Transverse colon (tissue), 4 donors: ENCODE measurements at regions not wholly inside any gene's neighbourhood (a gene's known extent, or its start where the extent isn't known, plus 50 kb on each side); places are given as distances from the start of the nearest gene placed in this dataset.
"Not testable (repeated sequence)": the region's sequence is repeated elsewhere in the genome, so short reads cannot be mapped to it uniquely, and the experiment has no call there.

Source experiments
- DNase-seq: peaks from one replicate; pipeline ENCODE4 v3.0.0-alpha.2; 2019
- H3K27ac ChIP-seq, 4 donors: fragments of 200-600 bp; sonication (generic); 2 replicates each; pipeline ENCODE4 v1.5.1; 2016 to 2018; ENCODE audit warnings: inconsistent platforms in 4 of 4
- H3K27me3 ChIP-seq: fragments of 200-600 bp; sonication (generic); 2 replicates; pipeline ENCODE4 v1.5.1; 2017; ENCODE audit warnings: inconsistent platforms
- H3K36me3 ChIP-seq, 4 donors: fragments of 200-600 bp; sonication (generic); 2 replicates each; pipeline ENCODE4 v1.5.1; 2017 to 2019; ENCODE audit warnings: inconsistent platforms in 4 of 4
- H3K4me1 ChIP-seq, 4 donors: fragments of 200-600 bp; sonication (generic); 2 replicates each; pipeline ENCODE4 v1.5.1; 2017 to 2020; ENCODE audit warnings: inconsistent platforms in 4 of 4
- H3K4me3 ChIP-seq, 4 donors: fragments of 200-600 bp; sonication (generic); 1 replicate in 1 of 4; 2 replicates in 3 of 4; pipeline versions ENCODE4 v1.5.1 to v1.6.1; 2017 to 2019; ENCODE audit warnings: inconsistent platforms in 4 of 4
- H3K9me3 ChIP-seq, 2 donors: fragments of 200-600 bp; sonication (generic); 2 replicates each; pipeline ENCODE4 v1.5.1; 2017 to 2019; ENCODE audit warnings: inconsistent platforms in 2 of 2
- EP300 ChIP-seq: sonication (generic); formaldehyde crosslinking; IDR thresholded peaks from one replicate; pipeline ENCODE4 v1.6.1; 2017; ENCODE audit warnings: antibody characterized with exemption, low read depth
- POLR2A ChIP-seq: fragments of 450-650 bp; IDR thresholded peaks from one replicate; pipeline ENCODE4 v1.6.1; 2016; ENCODE audit warnings: antibody characterized with exemption, mild to moderate bottlenecking, moderate library complexity
- POLR2AphosphoS5 ChIP-seq, 3 donors: sonication (generic); formaldehyde crosslinking; IDR thresholded peaks; one replicate each; pipeline ENCODE4 v1.6.1; 2016; ENCODE audit warnings: antibody characterized with exemption in 3 of 3
- WGBS, 2 donors: methylation state at CpG; one replicate each; pipeline ENCODE4 v1.1.5; 2018; ENCODE audit warnings: low coverage in 1 of 2; 5-methylcytosine and 5-hydroxymethylcytosine counted together
- in situ Hi-C, 4 donors: fragments of 200-750 bp; cut with MboI; loops; one replicate each; pipeline versions ENCODE4 v1.15.0 to v1.15.1; 2017; ENCODE audit warnings: low sequenced_read_pairs in 3 of 4, low pct_ligation_motif_present in 1 of 4, low pct_unique_long_range_greater_than_20kb in 1 of 4
- intact Hi-C: fragments of 100-400 bp; cut with DNase I; formaldehyde crosslinking; loops from one replicate; pipeline ENCODE4 v1.15.1; 2023; ENCODE audit warnings: low total_unique reads
- TF ChIP-seq, protein P1 (sequence below), 5 experiments: fragments of 200-600 bp in 3 of 5; fragments of 450-650 bp in 2 of 5; sonication (generic) in 3 of 5; IDR thresholded peaks; 1 replicate in 2 of 5; 2 replicates in 3 of 5; pipeline ENCODE4 v1.5.1; 2016 to 2017; ENCODE audit warnings: antibody characterized with exemption in 5 of 5, inconsistent platforms in 3 of 5, mild to moderate bottlenecking in 2 of 5, moderate library complexity in 1 of 5

DNA sequence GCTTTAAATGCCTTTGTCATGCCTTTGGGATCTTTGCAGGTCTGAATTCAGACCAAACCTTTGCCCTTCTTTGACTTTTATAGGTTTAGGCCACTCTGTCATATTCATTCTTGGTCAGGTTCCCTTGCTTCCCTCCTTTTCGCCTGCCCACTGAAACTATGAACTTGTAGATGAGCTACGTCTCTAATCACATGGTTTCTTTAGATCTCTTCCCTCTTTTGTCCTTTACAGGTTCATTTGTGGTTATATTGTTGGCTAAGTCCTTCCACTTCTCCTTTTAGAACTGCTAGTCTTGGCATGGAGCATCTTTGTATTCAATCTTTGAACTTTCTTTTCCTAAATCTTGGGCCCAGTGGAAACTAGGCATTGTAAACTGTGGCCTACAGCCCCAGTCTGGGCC lies 104.0 kb upstream of the ZEB1 start:
- no peak for DNase-seq
- Histone ChIP-seq H3K27ac (no peak overlapping the region), H3K9me3 (no peaks in the 10 kb centered on the region), H3K27me3 (no peaks in the 10 kb centered on the region), H3K4me1 (no peaks in the 10 kb centered on the region), H3K4me3 (no peak overlapping the region), H3K36me3 (no peaks in the 10 kb centered on the region)
- TF ChIP-seq POLR2A (no peak), POLR2AphosphoS5 (IDR thresholded peaks at IDR 0.05) (no peak), EP300 (no peak)
- TF ChIP-seq, protein P1, sequence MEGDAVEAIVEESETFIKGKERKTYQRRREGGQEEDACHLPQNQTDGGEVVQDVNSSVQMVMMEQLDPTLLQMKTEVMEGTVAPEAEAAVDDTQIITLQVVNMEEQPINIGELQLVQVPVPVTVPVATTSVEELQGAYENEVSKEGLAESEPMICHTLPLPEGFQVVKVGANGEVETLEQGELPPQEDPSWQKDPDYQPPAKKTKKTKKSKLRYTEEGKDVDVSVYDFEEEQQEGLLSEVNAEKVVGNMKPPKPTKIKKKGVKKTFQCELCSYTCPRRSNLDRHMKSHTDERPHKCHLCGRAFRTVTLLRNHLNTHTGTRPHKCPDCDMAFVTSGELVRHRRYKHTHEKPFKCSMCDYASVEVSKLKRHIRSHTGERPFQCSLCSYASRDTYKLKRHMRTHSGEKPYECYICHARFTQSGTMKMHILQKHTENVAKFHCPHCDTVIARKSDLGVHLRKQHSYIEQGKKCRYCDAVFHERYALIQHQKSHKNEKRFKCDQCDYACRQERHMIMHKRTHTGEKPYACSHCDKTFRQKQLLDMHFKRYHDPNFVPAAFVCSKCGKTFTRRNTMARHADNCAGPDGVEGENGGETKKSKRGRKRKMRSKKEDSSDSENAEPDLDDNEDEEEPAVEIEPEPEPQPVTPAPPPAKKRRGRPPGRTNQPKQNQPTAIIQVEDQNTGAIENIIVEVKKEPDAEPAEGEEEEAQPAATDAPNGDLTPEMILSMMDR (IDR thresholded peaks at IDR 0.05) = no peak
- in situ Hi-C loops (no loop called here), intact Hi-C loops (no loop called here)
- 83 to 92% methylated on average over 2 of the region's 2 CpGs for WGBS, 2 donors

DNA sequence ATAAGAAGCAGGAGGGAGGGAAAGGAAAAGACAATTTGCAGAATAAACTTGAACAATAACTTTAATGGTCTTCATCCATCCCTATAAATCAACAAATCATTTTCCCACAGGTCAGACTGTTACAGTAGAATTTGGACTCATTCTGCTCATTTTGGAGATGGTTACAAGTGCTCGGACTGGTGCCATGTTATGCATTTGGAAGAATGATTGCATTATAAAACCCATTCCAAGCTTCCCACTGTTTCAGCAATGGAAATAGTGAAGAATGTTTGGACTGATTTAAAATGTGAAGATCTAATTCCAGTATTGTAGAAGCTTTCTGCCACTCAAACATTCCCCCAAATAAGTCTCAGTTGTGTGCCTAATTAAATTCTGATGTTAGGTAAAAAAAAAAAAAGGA lies 99.7 kb upstream of the ZEB1 start:
- TF ChIP-seq EP300 = no peak
- TF ChIP-seq, protein P1 (IDR thresholded peaks at IDR 0.05) = no peak
- no peak for TF ChIP-seq POLR2AphosphoS5 (IDR thresholded peaks at IDR 0.05)
- no peak for TF ChIP-seq POLR2A
- DNase-seq = no peak
- Histone ChIP-seq H3K9me3 (no peaks in the 10 kb centered on the region), H3K27me3 (no peaks in the 10 kb centered on the region), H3K4me3 (no peak overlapping the region), H3K36me3 (no peaks in the 10 kb centered on the region), H3K4me1 (no peaks in the 10 kb centered on the region), H3K27ac (no peak overlapping the region)
- in situ Hi-C loops (no loop called here), intact Hi-C loops (no loop called here)
- 77 to 83% methylated on average over 1 of the region's 1 CpG for WGBS, 2 donors

DNA sequence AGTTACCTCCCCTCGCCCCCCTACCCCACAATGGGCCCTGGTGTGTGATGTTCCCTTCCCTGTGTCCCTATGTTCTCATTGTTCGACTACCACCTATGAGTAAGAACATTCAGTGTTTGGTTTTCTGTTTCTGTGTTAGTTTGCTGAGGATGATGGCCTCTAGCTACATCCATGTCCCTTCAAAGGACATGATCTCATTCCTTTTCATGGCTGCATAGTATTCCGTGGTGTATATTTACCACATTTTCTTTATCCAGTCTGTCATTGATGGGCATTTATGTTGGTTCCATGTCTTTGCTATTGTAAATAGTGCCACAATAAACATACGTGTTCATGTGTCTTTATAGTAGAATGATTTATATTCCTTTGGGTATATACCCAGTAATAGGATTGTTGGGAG lies 90.2 kb upstream of the ZEB1 start:
- in situ Hi-C loops, H3K9me3 ChIP-seq, H3K4me3 ChIP-seq, H3K27me3 ChIP-seq, H3K36me3 ChIP-seq, H3K27ac ChIP-seq, intact Hi-C loops, DNase-seq, H3K4me1 ChIP-seq: not testable (repeated sequence)
- 80 to 84% methylated on average over 4 of the region's 4 CpGs for WGBS, 2 donors

DNA sequence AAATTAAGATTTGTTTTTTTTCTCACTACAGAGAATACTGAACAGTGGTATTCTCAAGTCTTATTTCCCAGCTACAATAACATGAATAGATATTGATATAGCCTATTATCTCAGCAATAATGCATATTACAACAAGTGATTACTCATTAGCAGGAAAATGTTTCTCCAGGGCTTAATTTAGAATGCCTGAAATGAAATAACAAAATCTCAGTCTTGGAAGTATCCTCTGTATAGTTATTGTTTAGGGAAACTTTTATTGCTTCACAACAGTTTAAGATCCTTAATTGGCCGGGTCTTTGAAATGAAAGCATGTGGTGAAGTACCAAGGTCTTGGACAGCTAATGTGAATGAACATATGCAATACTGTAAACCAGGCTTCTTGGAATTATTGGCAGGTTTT lies 79.1 kb upstream of the ZEB1 start:
- H3K9me3 ChIP-seq = peaks cover 0 to 3% of the 10 kb centered on the region in 2 donors
- TF ChIP-seq EP300 = no peak
- TF ChIP-seq, protein P1 (IDR thresholded peaks at IDR 0.05) = no peak
- TF ChIP-seq POLR2AphosphoS5 (IDR thresholded peaks at IDR 0.05) = no peak
- TF ChIP-seq POLR2A = no peak
- H3K27me3 ChIP-seq = no peaks in the 10 kb centered on the region
- no peak for DNase-seq
- WGBS, 2 donors = 57 to 69% methylated on average over 1 of the region's 1 CpG
- no peaks in the 10 kb centered on the region for H3K36me3 ChIP-seq
- intact Hi-C loops = no loop called here
- H3K27ac ChIP-seq = no peak overlapping the region
- no peak overlapping the region for H3K4me3 ChIP-seq
- H3K4me1 ChIP-seq = no peaks in the 10 kb centered on the region
- in situ Hi-C loops = no loop called here

DNA sequence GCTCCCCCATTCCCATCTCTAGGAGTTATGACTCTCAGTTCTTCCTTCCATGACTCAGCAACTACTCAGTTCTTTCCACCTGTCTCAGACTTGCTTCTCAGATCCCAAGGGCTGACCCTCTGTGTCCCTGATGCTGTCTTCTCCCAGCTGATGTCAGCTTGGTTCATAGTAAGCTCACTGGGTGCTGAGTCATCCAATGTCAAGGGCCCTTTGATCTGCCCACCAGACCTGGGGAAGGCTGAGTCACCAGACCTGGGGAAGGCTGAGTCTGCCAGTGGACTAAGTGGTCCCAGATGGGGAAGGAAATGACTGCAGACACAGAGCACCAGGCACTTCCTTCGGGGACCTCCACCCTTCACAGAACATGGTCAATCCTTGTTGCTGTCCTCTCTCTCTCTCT lies 76.1 kb upstream of the ZEB1 start:
- H3K4me1 ChIP-seq = no peaks in the 10 kb centered on the region
- in situ Hi-C loops (no loop called here), intact Hi-C loops (no loop called here)
- no peaks in the 10 kb centered on the region for H3K36me3 ChIP-seq
- H3K4me3 ChIP-seq = no peak overlapping the region
- H3K9me3 ChIP-seq = no peaks in the 10 kb centered on the region
- H3K27me3 ChIP-seq = no peaks in the 10 kb centered on the region
- H3K27ac ChIP-seq = no peak overlapping the region
- 18% methylated on average over 1 of the region's 1 CpG; no CpG with 5 or more reads in 1 of the 2 donors for WGBS, 2 donors
- no peak for DNase-seq
- TF ChIP-seq POLR2A (no peak), POLR2AphosphoS5 (IDR thresholded peaks at IDR 0.05) (no peak), EP300 (no peak)
- TF ChIP-seq, protein P1 (IDR thresholded peaks at IDR 0.05) = no peak

DNA sequence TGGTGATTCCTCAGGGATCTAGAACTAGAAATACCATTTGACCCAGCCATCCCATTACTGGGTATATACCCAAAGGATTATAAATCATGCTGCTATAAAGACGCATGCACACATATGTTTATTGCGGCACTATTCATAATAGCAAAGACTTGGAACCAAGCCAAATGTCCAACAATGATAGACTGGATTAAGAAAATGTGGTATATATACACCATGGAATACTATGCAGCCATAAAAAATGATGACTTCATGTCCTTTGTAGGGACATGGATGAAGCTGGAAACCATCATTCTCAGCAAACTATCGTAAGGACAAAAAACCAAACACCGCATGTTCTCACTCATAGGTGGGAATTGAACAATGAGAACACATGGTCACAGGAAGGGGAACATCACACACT lies 67.9 kb upstream of the ZEB1 start:
- whole genome bisulfite sequencing, 2 donors = 93% methylated on average over 4 of the region's 4 CpGs; no CpG with 5 or more reads in 1 of the 2 donors
- intact Hi-C loops, H3K27me3 ChIP-seq, H3K27ac ChIP-seq, DNase-seq, H3K4me3 ChIP-seq, H3K9me3 ChIP-seq, in situ Hi-C loops, H3K36me3 ChIP-seq, H3K4me1 ChIP-seq: not testable (repeated sequence)
